HepG2 (cell line): ENCODE measurements at regions not wholly inside any gene's neighbourhood (a gene's known extent, or its start where the extent isn't known, plus 50 kb on each side); places are given as distances from the start of the nearest gene placed in this dataset.

Experiments
- ATAC-seq: fragments of 200-7000 bp; cut with Tn5 transposase; 3 replicates; pipeline ENCODE4 v1.9.1; 2020; ENCODE audit warnings: mild to moderate bottlenecking, moderate library complexity
- BruUV-seq: library from RNA; stranded (reverse); fragments of 400-500 nt; replicated peaks from 2 replicates; lab custom pipeline; 2021; lab: Mats Ljungman, UMichigan
- CTCF ChIA-PET: fragments of 300-600 bp; formaldehyde crosslinking; extraction: SDS; loops from one replicate; lab custom pipeline; 2021; ENCODE audit warnings: low total read pairs, inconsistent platforms, low intra/inter-chr PET ratio; lab: Yijun Ruan, JAX
- POLR2A ChIA-PET: fragments of 350-600 bp; sonication (Branson Sonifier 250); formaldehyde crosslinking; loops from one replicate; lab custom pipeline; 2020; ENCODE audit warnings: antibody characterized with exemption, inconsistent platforms; lab: Yijun Ruan, JAX
- DNase-seq: peaks from one replicate; pipeline ENCODE4 v3.0.0-alpha.2; 2015; ENCODE audit warnings: low spot score
- FAIRE-seq: peaks from 3 replicates; lab custom pipeline; 2011; peaks lifted over from hg19 to GRCh38; lab: Jason Lieb, UNC
- H2AFZ ChIP-seq: one replicate; pipeline ENCODE4 v1.6.1; 2011; ENCODE audit warnings: low read length, inconsistent platforms
- H3K27ac ChIP-seq: fragments of 300-600 bp; 3 replicates; pipeline ENCODE4 v1.8.0; 2011; ENCODE audit warnings: mixed run types, mild to moderate bottlenecking, mixed read lengths, low read length, inconsistent platforms; ENCODE audit not compliant: insufficient read depth; ENCODE audit errors: extremely low read length
- H3K27me3 ChIP-seq, 2 experiments: fragments of 200-600 bp in 1 of 2; 2 replicates in 1 of 2; 3 replicates in 1 of 2; pipeline versions ENCODE4 v1.6.0 to v1.8.0; 2011; ENCODE audit warnings: low read length in 2 of 2, mild to moderate bottlenecking in 2 of 2, moderate library complexity in 2 of 2, inconsistent platforms in 1 of 2; ENCODE audit not compliant: insufficient read depth in 2 of 2, control insufficient read depth in 1 of 2
- H3K36me3 ChIP-seq, 2 experiments: fragments of 200-600 bp in 1 of 2; replicated peaks in 1 of 2; 2 replicates in 1 of 2; 3 replicates in 1 of 2; pipeline versions ENCODE4 v1.5.1 to v1.8.0; 2011; ENCODE audit warnings: low read length in 2 of 2, inconsistent platforms in 1 of 2; ENCODE audit not compliant: insufficient read depth in 2 of 2, control insufficient read depth in 1 of 2
- H3K4me1 ChIP-seq: 2 replicates; pipeline ENCODE4 v1.5.1; 2012; ENCODE audit warnings: low read length, inconsistent platforms; ENCODE audit not compliant: insufficient read depth
- H3K4me2 ChIP-seq: 2 replicates; pipeline ENCODE4 v1.6.0; 2011; ENCODE audit warnings: low read depth, low read length, inconsistent platforms
- H3K4me3 ChIP-seq, 3 experiments: fragments of 200-600 bp in 1 of 3; sonication (generic), shearing (Covaris generic) in 1 of 3; replicated peaks in 1 of 3; 2 replicates each; pipeline ENCODE4 v1.5.1; 2011 to 2016; ENCODE audit warnings: low read length in 3 of 3, inconsistent platforms in 2 of 3, low read depth in 2 of 3, mild to moderate bottlenecking in 2 of 3, control low read depth in 1 of 3, mixed read lengths in 1 of 3; ENCODE audit not compliant: insufficient read depth in 1 of 3
- H3K79me2 ChIP-seq: one replicate; pipeline ENCODE4 v1.6.1; 2011; ENCODE audit warnings: low read length, inconsistent platforms; ENCODE audit not compliant: insufficient read depth
- H3K9ac ChIP-seq: 2 replicates; pipeline ENCODE4 v1.6.0; 2011; ENCODE audit warnings: mild to moderate bottlenecking, low read depth, low read length, inconsistent platforms; ENCODE audit not compliant: insufficient read depth
- H3K9me3 ChIP-seq: 2 replicates; pipeline ENCODE4 v1.5.1; 2012; ENCODE audit warnings: mild to moderate bottlenecking, low read length
- H4K20me1 ChIP-seq: 2 replicates; pipeline ENCODE4 v1.6.0; 2011; ENCODE audit warnings: inconsistent platforms, mild to moderate bottlenecking, low read length, moderate library complexity; ENCODE audit not compliant: insufficient read depth
- AGO2 ChIP-seq: fragments of 200-400 bp; formaldehyde crosslinking; optimal IDR thresholded peaks from 2 replicates; pipeline ENCODE3; 2017; ENCODE audit warnings: mild to moderate bottlenecking, low read depth, low read length, moderate library complexity
- CBFB ChIP-seq: sonication (generic); formaldehyde crosslinking; IDR thresholded peaks from 2 replicates; pipeline ENCODE4 v1.4.0; 2020; ENCODE audit warnings: missing genetic modification reagents
- GTF3A ChIP-seq: sonication (generic); formaldehyde crosslinking; conservative IDR thresholded peaks from 2 replicates; pipeline ENCODE4 v1.4.0; 2020; ENCODE audit warnings: mild to moderate bottlenecking, missing genetic modification reagents
- HDAC1 ChIP-seq: sonication (generic); formaldehyde crosslinking; IDR thresholded peaks from 2 replicates; pipeline ENCODE4 v1.5.1; 2020; ENCODE audit warnings: mild to moderate bottlenecking, missing genetic modification reagents
- MEIS1 ChIP-seq: sonication (generic); formaldehyde crosslinking; IDR thresholded peaks from 2 replicates; pipeline ENCODE4 v1.9.0; 2021; ENCODE audit warnings: mild to moderate bottlenecking, missing genetic modification reagents, moderate library complexity, borderline replicate concordance
- NCOA1 ChIP-seq: sonication (generic); formaldehyde crosslinking; IDR thresholded peaks from 2 replicates; pipeline ENCODE4 v1.9.0; 2021; ENCODE audit warnings: missing genetic modification reagents
- PAX8 ChIP-seq: sonication (generic); formaldehyde crosslinking; IDR thresholded peaks from 2 replicates; pipeline ENCODE4 v1.8.0; 2022; ENCODE audit warnings: mild to moderate bottlenecking, missing genetic modification reagents, borderline replicate concordance
- SNAPC2 ChIP-seq: sonication (generic); formaldehyde crosslinking; IDR thresholded peaks from 2 replicates; pipeline ENCODE4 v1.8.1; 2022; ENCODE audit warnings: mild to moderate bottlenecking, missing genetic modification reagents
- ZBTB42 ChIP-seq: sonication (generic); formaldehyde crosslinking; IDR thresholded peaks from 2 replicates; pipeline ENCODE4 v1.5.0; 2020; ENCODE audit warnings: mild to moderate bottlenecking, missing genetic modification reagents
- ZNF609 ChIP-seq: sonication (generic); formaldehyde crosslinking; IDR thresholded peaks from 2 replicates; pipeline ENCODE4 v1.4.0; 2020; ENCODE audit warnings: mild to moderate bottlenecking, missing genetic modification reagents, borderline replicate concordance
- ZNF792 ChIP-seq: IDR thresholded peaks from 2 replicates; pipeline ENCODE4 v1.6.1; 2016
- ZSCAN29 ChIP-seq: sonication (generic); formaldehyde crosslinking; conservative IDR thresholded peaks from 2 replicates; pipeline ENCODE4 v1.4.0; 2020; ENCODE audit warnings: mild to moderate bottlenecking, missing genetic modification reagents
- WGBS: methylation state at CpG from one replicate; pipeline ENCODE4 v1.1.6; 2017; ENCODE audit warnings: low lambda C conversion rate; 5-methylcytosine and 5-hydroxymethylcytosine counted together
- in situ Hi-C: cut with HindIII; loops from 2 replicates; pipeline ENCODE4 v1.10.0; 2017; ENCODE audit warnings: low pct_unique_long_range_greater_than_20kb; ENCODE audit not compliant: extremely low pct_ligation_motif_present
- intact Hi-C: fragments of 100-400 bp; cut with micrococcal nuclease; formaldehyde crosslinking; loops from one replicate; pipeline ENCODE4 v1.10.0; 2022; ENCODE audit not compliant: unreplicated experiment

- ChIA-PET POLR2A (no interaction called here), CTCF (no interaction called here)
- no peaks in the 10 kb centered on the region for H4K20me1 ChIP-seq
- no peak overlapping the region for H3K9ac ChIP-seq
- no peak overlapping the region for H3K27ac ChIP-seq
- H3K4me2 ChIP-seq: no peak overlapping the region
- no peaks in the 10 kb centered on the region for H3K36me3 ChIP-seq
- H3K9me3 ChIP-seq: no peaks in the 10 kb centered on the region
- in situ Hi-C loops (no loop called here), intact Hi-C loops (no loop called here)
- no peak overlapping the region for H2AFZ ChIP-seq
- no peaks in the 10 kb centered on the region for H3K27me3 ChIP-seq
- FAIRE-seq (no peak), ATAC-seq (no peak), DNase-seq (no peak)
- no TSS peak for BruUV-seq
- WGBS: 12% methylated on average over 4 of the region's 4 CpGs
- no peaks in the 10 kb centered on the region for H3K79me2 ChIP-seq
- TF ChIP-seq PAX8 (CRISPR knock-in tag): no peak
- no peak for TF ChIP-seq CBFB (CRISPR knock-in tag)
- no peak for TF ChIP-seq ZBTB42 (CRISPR knock-in tag)
- no peak for TF ChIP-seq ZSCAN29 (CRISPR knock-in tag)
- TF ChIP-seq AGO2: no peak
- TF ChIP-seq HDAC1 (CRISPR knock-in tag): no peak
- no peak for TF ChIP-seq SNAPC2 (CRISPR knock-in tag)
- no peak for TF ChIP-seq MEIS1 (CRISPR knock-in tag)
- TF ChIP-seq ZNF609: no peak
- TF ChIP-seq NCOA1: no peak
- no peak for TF ChIP-seq GTF3A (CRISPR knock-in tag)
- no peak for TF ChIP-seq ZNF792 (CRISPR knock-in tag)
- no peak overlapping the region for H3K4me3 ChIP-seq
- no peaks in the 10 kb centered on the region for H3K4me1 ChIP-seq
Measured at GRCh38 chr7:43034535-43035002, 77.9 kb upstream of the HECW1 start.
